Pancreas (tissue), 10 donors: ENCODE measurements at regions not wholly inside any gene's neighbourhood (a gene's known extent, or its start where the extent isn't known, plus 50 kb on each side); places are given as distances from the start of the nearest gene placed in this dataset.

ENCODE experiments used
- ATAC-seq, 4 donors: fragments of 200-7000 bp; cut with Tn5 transposase; one replicate each; pipeline versions ENCODE4 v1.8.0 to v1.9.1; 2020; ENCODE audit warnings: mild to moderate bottlenecking in 4 of 4, moderate library complexity in 4 of 4
- DNase-seq, 6 donors: peaks; one replicate each; pipeline ENCODE4 v3.0.0-alpha.2; 2020
- FAIRE-seq: peaks from 2 replicates; lab custom pipeline; 2012; peaks lifted over from hg19 to GRCh38; lab: Jason Lieb, UNC
- H3K27ac ChIP-seq, 4 donors: fragments of 200-600 bp; sonication (generic); 1 replicate in 3 of 4; 2 replicates in 1 of 4; pipeline versions ENCODE4 v1.5.0 to v1.8.0; 2020
- H3K27me3 ChIP-seq, 4 donors: fragments of 200-600 bp; one replicate each; pipeline ENCODE4 v1.8.0; 2021
- H3K36me3 ChIP-seq, 3 donors: fragments of 200-600 bp; sonication (generic) in 1 of 3; one replicate each; pipeline versions ENCODE4 v1.5.0 to v1.8.0; 2020 to 2021
- H3K4me1 ChIP-seq, 3 donors: fragments of 200-600 bp; one replicate each; pipeline ENCODE4 v1.8.0; 2021
- H3K4me3 ChIP-seq, 4 donors: fragments of 200-600 bp; sonication (generic) in 2 of 4; one replicate each; pipeline versions ENCODE4 v1.5.0 to v1.8.0; 2020 to 2021
- H3K9me3 ChIP-seq, 4 donors: fragments of 200-600 bp; one replicate each; pipeline ENCODE4 v1.8.0; 2021
- WGBS, 2 donors: extraction: QIAGEN DNeasy Blood & Tissue Kit; methylation state at CpG; one replicate each; pipeline ENCODE4 v1.1.7; 2013; 5-methylcytosine and 5-hydroxymethylcytosine counted together
- intact Hi-C, 3 donors: fragments of 100-400 bp; cut with DNase I; formaldehyde crosslinking; loops; one replicate each; pipeline versions ENCODE4 v1.11.1 to v1.14.2; 2022
- TF ChIP-seq, protein P1 (sequence below), 4 donors: fragments of 200-600 bp; sonication (generic) in 3 of 4; IDR thresholded peaks; one replicate each; pipeline versions ENCODE4 v1.5.0 to v1.8.0; 2021; ENCODE audit warnings: antibody characterized with exemption in 4 of 4
- donor health status: healthy with polysubstance abuse.
- donor health status: DM: no; HTN: no; CAD: no; lungs with moderate emphysema.
- donor health status: DM: no; HTN: no; CAD: no.
- donor health status: control.
- donor health status: control.
- donor health status: Bipolar disorder and iron deficiency.
- donor health status: DM: yes; HTN: yes; CAD: no.
- donor health status: DM: no; HTN: no; CAD: no.
- donor health status: DM: no; HTN: no; CAD: no.
- donor health status: DM: yes; HTN: yes; CAD: no.

- peak in 1 of 6 donors; percentile 17 for DNase-seq
- no peak overlapping the region for H3K27ac ChIP-seq
- H3K36me3 ChIP-seq: no peaks in the 10 kb centered on the region
- TF ChIP-seq, protein P1, sequence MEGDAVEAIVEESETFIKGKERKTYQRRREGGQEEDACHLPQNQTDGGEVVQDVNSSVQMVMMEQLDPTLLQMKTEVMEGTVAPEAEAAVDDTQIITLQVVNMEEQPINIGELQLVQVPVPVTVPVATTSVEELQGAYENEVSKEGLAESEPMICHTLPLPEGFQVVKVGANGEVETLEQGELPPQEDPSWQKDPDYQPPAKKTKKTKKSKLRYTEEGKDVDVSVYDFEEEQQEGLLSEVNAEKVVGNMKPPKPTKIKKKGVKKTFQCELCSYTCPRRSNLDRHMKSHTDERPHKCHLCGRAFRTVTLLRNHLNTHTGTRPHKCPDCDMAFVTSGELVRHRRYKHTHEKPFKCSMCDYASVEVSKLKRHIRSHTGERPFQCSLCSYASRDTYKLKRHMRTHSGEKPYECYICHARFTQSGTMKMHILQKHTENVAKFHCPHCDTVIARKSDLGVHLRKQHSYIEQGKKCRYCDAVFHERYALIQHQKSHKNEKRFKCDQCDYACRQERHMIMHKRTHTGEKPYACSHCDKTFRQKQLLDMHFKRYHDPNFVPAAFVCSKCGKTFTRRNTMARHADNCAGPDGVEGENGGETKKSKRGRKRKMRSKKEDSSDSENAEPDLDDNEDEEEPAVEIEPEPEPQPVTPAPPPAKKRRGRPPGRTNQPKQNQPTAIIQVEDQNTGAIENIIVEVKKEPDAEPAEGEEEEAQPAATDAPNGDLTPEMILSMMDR (IDR thresholded peaks at IDR 0.05): no peak
- no peak overlapping the region for H3K4me3 ChIP-seq
- FAIRE-seq: no peak
- WGBS, 2 donors: 42 to 56% methylated on average over 7 of the region's 7 CpGs
- peaks cover 0 to 16% (median 0%) of the 10 kb centered on the region in 4 donors for H3K27me3 ChIP-seq
- H3K9me3 ChIP-seq: no peaks in the 10 kb centered on the region
- no peak for ATAC-seq
- H3K4me1 ChIP-seq: no peaks in the 10 kb centered on the region
- intact Hi-C loops: no loop called here
Observed at GRCh38 chrX:16444353-16444752, 205.6 kb upstream of the S100G start.

GRCh38 chrX:16445166-16445752, 204.7 kb upstream of the S100G start:
- ATAC-seq (peak in 3 of 4 donors; percentile 79 to 87 (median 83)), FAIRE-seq (no peak), DNase-seq (peak in 3 of 6 donors; percentile 19 to 34 (median 21))
- H3K27me3 ChIP-seq: peaks cover 0 to 16% (median 0%) of the 10 kb centered on the region in 4 donors
- no peaks in the 10 kb centered on the region for H3K36me3 ChIP-seq
- H3K27ac ChIP-seq: no peak overlapping the region
- intact Hi-C loops: no loop called here
- H3K4me1 ChIP-seq: no peaks in the 10 kb centered on the region
- TF ChIP-seq, protein P1 (IDR thresholded peaks at IDR 0.05): peak; percentile 56 to 70 (median 66)
- no peaks in the 10 kb centered on the region for H3K9me3 ChIP-seq
- 28 to 39% methylated on average over 6 of the region's 6 CpGs for WGBS, 2 donors
- H3K4me3 ChIP-seq: no peak overlapping the region

- ATAC-seq (no peak), FAIRE-seq (no peak), DNase-seq (no peak)
- no peaks in the 10 kb centered on the region for H3K27me3 ChIP-seq
- no peak overlapping the region for H3K27ac ChIP-seq
- TF ChIP-seq, protein P1 (IDR thresholded peaks at IDR 0.05): no peak
- H3K9me3 ChIP-seq: no peaks in the 10 kb centered on the region
- no peaks in the 10 kb centered on the region for H3K36me3 ChIP-seq
- H3K4me3 ChIP-seq: no peak overlapping the region
- intact Hi-C loops: no loop called here
- H3K4me1 ChIP-seq: no peaks in the 10 kb centered on the region
- WGBS, 2 donors: 79 to 90% methylated on average over 4 of the region's 4 CpGs
Observed at GRCh38 chrX:16451334-16451733, 198.6 kb upstream of the S100G start.

GRCh38 chrX:16454926-16455325, 195.0 kb upstream of the S100G start:
- WGBS, 2 donors: 13 to 35% methylated on average over 1 of the region's 1 CpG
- FAIRE-seq: no peak

GRCh38 chrX:16457239-16457638, 192.7 kb upstream of the S100G start:
- TF ChIP-seq, protein P1 (IDR thresholded peaks at IDR 0.05): no peak
- H3K4me1 ChIP-seq: no peaks in the 10 kb centered on the region
- ATAC-seq: no peak
- H3K27me3 ChIP-seq: peaks cover 0 to 4% (median 0%) of the 10 kb centered on the region in 4 donors
- no peak overlapping the region for H3K27ac ChIP-seq
- 73 to 75% methylated on average over 1 of the region's 1 CpG for WGBS, 2 donors
- no peaks in the 10 kb centered on the region for H3K9me3 ChIP-seq
- H3K4me3 ChIP-seq: no peak overlapping the region
- intact Hi-C loops: no loop called here
- FAIRE-seq: no peak
- H3K36me3 ChIP-seq: no peaks in the 10 kb centered on the region
- DNase-seq: no peak

More at GRCh38 chrX:16454926-16455325, 195.0 kb upstream of the S100G start:
- intact Hi-C loops: no loop called here
- Histone ChIP-seq H3K4me3 (no peak overlapping the region), H3K27me3 (peaks cover 0 to 1% (median 0%) of the 10 kb centered on the region in 4 donors), H3K9me3 (no peaks in the 10 kb centered on the region), H3K36me3 (no peaks in the 10 kb centered on the region), H3K27ac (no peak overlapping the region), H3K4me1 (no peaks in the 10 kb centered on the region)
- TF ChIP-seq, protein P1 (IDR thresholded peaks at IDR 0.05): no peak
- ATAC-seq (no peak), DNase-seq (no peak)
